PC-3 (cell line): ENCODE measurements at regions not wholly inside any gene's neighbourhood (a gene's known extent, or its start where the extent isn't known, plus 50 kb on each side); places are given as distances from the start of the nearest gene placed in this dataset.

Experiments used
- ATAC-seq: fragments of 200-7000 bp; cut with Tn5 transposase; 2 replicates; pipeline ENCODE4 v1.9.1; 2020; ENCODE audit warnings: mild to moderate bottlenecking, moderate library complexity
- BruUV-seq: library from RNA; stranded (reverse); fragments of 400-500 nt; replicated peaks from 2 replicates; lab custom pipeline; 2021; lab: Mats Ljungman, UMichigan
- CTCF ChIA-PET: fragments of 300-600 bp; sonication (Branson Sonifier 250); formaldehyde crosslinking; loops from one replicate; lab custom pipeline; 2022; ENCODE audit warnings: antibody characterized with exemption; lab: Charles Lee
- POLR2A ChIA-PET: fragments of 300-600 bp; sonication (Branson Sonifier 250); formaldehyde crosslinking; loops from one replicate; lab custom pipeline; 2022; ENCODE audit warnings: antibody characterized with exemption; ENCODE audit not compliant: unreplicated experiment; lab: Charles Lee
- DNase-seq: peaks from one replicate; pipeline ENCODE4 v3.0.0-alpha.2; 2015
- H2AFZ ChIP-seq: fragments of 300-600 bp; sonication (generic); 2 replicates; pipeline ENCODE4 v1.6.0; 2016; ENCODE audit warnings: antibody characterized with exemption, low read length
- H3F3A ChIP-seq: fragments of 300-600 bp; sonication (generic); one replicate; pipeline ENCODE4 v1.6.0; 2017; ENCODE audit warnings: antibody characterized with exemption, low read length, control low read depth, mild to moderate bottlenecking; ENCODE audit not compliant: unreplicated experiment
- H3K27ac ChIP-seq: fragments of 300-600 bp; sonication (generic); 2 replicates; pipeline ENCODE4 v1.5.1; 2016; ENCODE audit warnings: mild to moderate bottlenecking, low read length
- H3K27me3 ChIP-seq: fragments of 300-600 bp; sonication (generic); 2 replicates; pipeline ENCODE4 v1.6.1; 2016; ENCODE audit warnings: low read length, mixed read lengths
- H3K36me3 ChIP-seq: fragments of 300-600 bp; sonication (generic); 2 replicates; pipeline ENCODE4 v1.6.1; 2016; ENCODE audit warnings: low read depth, mixed run types, low read length, mixed read lengths
- H3K4me1 ChIP-seq: fragments of 300-600 bp; sonication (generic); 2 replicates; pipeline ENCODE4 v1.5.1; 2016; ENCODE audit warnings: low read length; ENCODE audit not compliant: insufficient read depth
- H3K4me2 ChIP-seq: fragments of 300-600 bp; sonication (generic); 2 replicates; pipeline ENCODE4 v1.6.0; 2016; ENCODE audit warnings: low read length
- H3K4me3 ChIP-seq: fragments of 300-600 bp; sonication (generic); 2 replicates; pipeline ENCODE4 v1.5.1; 2016; ENCODE audit warnings: mild to moderate bottlenecking, low read length, mixed read lengths
- H3K79me2 ChIP-seq: fragments of 300-600 bp; sonication (generic); 2 replicates; pipeline ENCODE4 v1.6.1; 2017; ENCODE audit warnings: low read length, mixed read lengths
- H3K9ac ChIP-seq: fragments of 300-600 bp; sonication (generic); 2 replicates; pipeline ENCODE4 v1.6.0; 2016; ENCODE audit warnings: mild to moderate bottlenecking, low read length
- H3K9me2 ChIP-seq: fragments of 300-600 bp; sonication (generic); replicated peaks from 2 replicates; pipeline ENCODE4 v1.6.1; 2016; ENCODE audit warnings: mixed run types, low read length, mixed read lengths
- H3K9me3 ChIP-seq: fragments of 300-600 bp; sonication (generic); 2 replicates; pipeline ENCODE4 v1.6.1; 2016; ENCODE audit warnings: low read length, mixed read lengths
- H4K20me1 ChIP-seq: fragments of 300-600 bp; sonication (generic); 2 replicates; pipeline ENCODE4 v1.6.1; 2016; ENCODE audit warnings: low read length, mixed read lengths
- CTCF ChIP-seq: fragments of 300-600 bp; sonication (generic); conservative IDR thresholded peaks from 2 replicates; pipeline ENCODE4 v1.5.1; 2017; ENCODE audit warnings: antibody characterized with exemption, low read depth, mild to moderate bottlenecking, low read length
- EZH2 ChIP-seq: fragments of 300-600 bp; sonication (generic); IDR thresholded peaks from one replicate; pipeline ENCODE4 v1.6.1; 2017; ENCODE audit warnings: antibody characterized with exemption, mild to moderate bottlenecking, low read length; ENCODE audit not compliant: unreplicated experiment
- EZH2phosphoT487 ChIP-seq: fragments of 300-600 bp; sonication (generic); IDR thresholded peaks from 2 replicates; pipeline ENCODE4 v1.6.1; 2018; ENCODE audit warnings: mild to moderate bottlenecking, antibody characterized with exemption, low read length, borderline replicate concordance
- intact Hi-C: fragments of 100-400 bp; cut with micrococcal nuclease; formaldehyde crosslinking; loops from 2 replicates; pipeline ENCODE4 v1.9.0; 2023

GRCh38 chr12:98325003-98325402 is 190.4 kb upstream of the TMPO start:
- H3K4me3 ChIP-seq: no peak overlapping the region
- CTCF ChIA-PET: no interaction called here
- no peak overlapping the region for H3K27ac ChIP-seq
- H2AFZ ChIP-seq: no peak overlapping the region
- H3K4me2 ChIP-seq: no peak overlapping the region
- H3F3A ChIP-seq: no peaks in the 10 kb centered on the region
- no TSS peak for BruUV-seq
- DNase-seq (no peak), ATAC-seq (no peak)
- no peaks in the 10 kb centered on the region for H4K20me1 ChIP-seq
- no peaks in the 10 kb centered on the region for H3K36me3 ChIP-seq
- H3K9me2 ChIP-seq: no peaks in the 10 kb centered on the region
- TF ChIP-seq EZH2phosphoT487 (no peak), CTCF (no peak), EZH2 (no peak)
- no peaks in the 10 kb centered on the region for H3K9me3 ChIP-seq
- H3K79me2 ChIP-seq: no peaks in the 10 kb centered on the region
- H3K9ac ChIP-seq: no peak overlapping the region
- H3K27me3 ChIP-seq: peaks cover 24% of the 10 kb centered on the region; the same call in 1 of the 2 replicates
- POLR2A ChIA-PET: no interaction called here
- no peaks in the 10 kb centered on the region for H3K4me1 ChIP-seq
- intact Hi-C loops: no loop called here

- Histone ChIP-seq H3K27ac (no peak overlapping the region), H3K79me2 (no peaks in the 10 kb centered on the region), H2AFZ (no peak overlapping the region), H3K4me2 (no peak overlapping the region), H3K9ac (no peak overlapping the region), H3F3A (no peaks in the 10 kb centered on the region), H4K20me1 (no peaks in the 10 kb centered on the region), H3K4me1 (no peaks in the 10 kb centered on the region), H3K4me3 (no peak overlapping the region), H3K27me3 (peaks cover 41% of the 10 kb centered on the region), H3K36me3 (no peaks in the 10 kb centered on the region), H3K9me2 (no peaks in the 10 kb centered on the region), H3K9me3 (no peaks in the 10 kb centered on the region)
- ChIA-PET CTCF (no interaction called here), POLR2A (no interaction called here)
- BruUV-seq: no TSS peak
- TF ChIP-seq EZH2: no peak
- intact Hi-C loops: no loop called here
- DNase-seq: no peak
- no peak for ATAC-seq
Observed at GRCh38 chr12:98328467-98328866, 186.9 kb upstream of the TMPO start.

- no peaks in the 10 kb centered on the region for H3K9me3 ChIP-seq
- intact Hi-C loops: no loop called here
- CTCF ChIA-PET: no interaction called here
- no peaks in the 10 kb centered on the region for H3F3A ChIP-seq
- H3K4me2 ChIP-seq: no peak overlapping the region
- no peak for DNase-seq
- no peak overlapping the region for H2AFZ ChIP-seq
- no peak for ATAC-seq
- no peak overlapping the region for H3K9ac ChIP-seq
- H3K4me3 ChIP-seq: no peak overlapping the region
- H3K27ac ChIP-seq: no peak overlapping the region
- H3K79me2 ChIP-seq: no peaks in the 10 kb centered on the region
- no peaks in the 10 kb centered on the region for H3K36me3 ChIP-seq
- POLR2A ChIA-PET: no interaction called here
- no peaks in the 10 kb centered on the region for H3K4me1 ChIP-seq
- no peaks in the 10 kb centered on the region for H3K9me2 ChIP-seq
- no TSS peak for BruUV-seq
- TF ChIP-seq EZH2phosphoT487 (no peak), CTCF (no peak), EZH2 (no peak)
- H3K27me3 ChIP-seq: peaks cover 44% of the 10 kb centered on the region
- H4K20me1 ChIP-seq: no peaks in the 10 kb centered on the region
Observed at GRCh38 chr12:98329589-98329988, 185.8 kb upstream of the TMPO start.
